Esophagus muscularis mucosa (tissue), 4 donors: ENCODE measurements at regions not wholly inside any gene's neighbourhood (a gene's known extent, or its start where the extent isn't known, plus 50 kb on each side); places are given as distances from the start of the nearest gene placed in this dataset.
"Not testable (repeated sequence)": the region's sequence is repeated elsewhere in the genome, so short reads cannot be mapped to it uniquely, and the experiment has no call there.

Source experiments
- DNase-seq: peaks from one replicate; pipeline ENCODE4 v3.0.0-alpha.2; 2017; ENCODE audit errors: extremely low spot score
- H3K27ac ChIP-seq, 4 donors: fragments of 200-600 bp; sonication (generic); replicated peaks in 1 of 4; 1 replicate in 3 of 4; 2 replicates in 1 of 4; pipeline ENCODE4 v1.5.1; 2016 to 2019; ENCODE audit warnings: mild to moderate bottlenecking in 1 of 4
- H3K27me3 ChIP-seq, 4 donors: fragments of 200-600 bp; sonication (generic); one replicate each; pipeline versions ENCODE4 v1.5.1 to v1.6.0; 2016 to 2019
- H3K36me3 ChIP-seq, 4 donors: fragments of 200-600 bp; sonication (generic); one replicate each; pipeline ENCODE4 v1.5.1; 2016 to 2019
- H3K4me1 ChIP-seq, 4 donors: fragments of 200-600 bp; sonication (generic); one replicate each; pipeline ENCODE4 v1.5.1; 2016 to 2019
- H3K4me3 ChIP-seq, 4 donors: fragments of 200-600 bp; sonication (generic); 1 replicate in 2 of 4; 2 replicates in 2 of 4; pipeline ENCODE4 v1.5.1; 2016 to 2019; ENCODE audit warnings: mild to moderate bottlenecking in 4 of 4, moderate library complexity in 1 of 4
- H3K9me3 ChIP-seq, 4 donors: fragments of 200-600 bp; sonication (generic); 1 replicate in 3 of 4; 2 replicates in 1 of 4; pipeline ENCODE4 v1.5.1; 2016 to 2019
- EP300 ChIP-seq: sonication (generic); formaldehyde crosslinking; IDR thresholded peaks from one replicate; pipeline ENCODE4 v1.6.1; 2017; ENCODE audit warnings: antibody characterized with exemption
- POLR2A ChIP-seq: fragments of 450-650 bp; IDR thresholded peaks from one replicate; pipeline ENCODE4 v1.6.1; 2017; ENCODE audit warnings: antibody characterized with exemption, moderate library complexity, mild to moderate bottlenecking, low read depth
- POLR2AphosphoS5 ChIP-seq, 2 donors: sonication (generic); formaldehyde crosslinking; IDR thresholded peaks; one replicate each; pipeline ENCODE4 v1.6.1; 2017; ENCODE audit warnings: antibody characterized with exemption in 2 of 2
- WGBS: methylation state at CpG from one replicate; pipeline ENCODE4 v1.1.5; 2018; 5-methylcytosine and 5-hydroxymethylcytosine counted together
- intact Hi-C: fragments of 100-400 bp; cut with DNase I; formaldehyde crosslinking; loops from one replicate; pipeline ENCODE4 v1.15.1; 2023
- TF ChIP-seq, protein P1 (sequence below), 3 experiments: fragments of 200-600 bp in 2 of 3; fragments of 450-650 bp in 1 of 3; sonication (generic) in 2 of 3; IDR thresholded peaks; one replicate each; pipeline ENCODE4 v1.5.1; 2017 to 2019; ENCODE audit warnings: antibody characterized with exemption in 3 of 3, mild to moderate bottlenecking in 2 of 3, moderate library complexity in 1 of 3

DNA sequence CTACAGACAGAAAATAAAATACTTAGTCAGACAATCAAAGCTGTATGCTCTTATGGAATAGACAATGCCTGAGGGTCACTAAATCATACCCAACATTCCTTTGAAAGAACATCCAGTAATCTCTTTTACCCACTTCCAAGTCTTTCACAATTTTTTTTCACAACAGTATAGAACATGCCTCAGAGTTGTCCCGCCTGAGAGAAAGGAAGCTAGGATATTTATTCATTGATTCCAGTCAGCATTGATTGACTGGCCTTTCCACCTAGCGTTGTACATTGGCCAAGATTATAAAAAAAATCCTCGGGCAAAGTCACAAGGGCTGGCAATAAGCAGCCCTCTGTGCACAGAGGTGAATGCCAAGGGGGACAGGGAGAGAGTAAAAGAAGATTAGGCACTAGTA, 318.1 kb upstream of the PIK3R1 start:
- no peaks in the 10 kb centered on the region for H3K36me3 ChIP-seq
- TF ChIP-seq, protein P1, sequence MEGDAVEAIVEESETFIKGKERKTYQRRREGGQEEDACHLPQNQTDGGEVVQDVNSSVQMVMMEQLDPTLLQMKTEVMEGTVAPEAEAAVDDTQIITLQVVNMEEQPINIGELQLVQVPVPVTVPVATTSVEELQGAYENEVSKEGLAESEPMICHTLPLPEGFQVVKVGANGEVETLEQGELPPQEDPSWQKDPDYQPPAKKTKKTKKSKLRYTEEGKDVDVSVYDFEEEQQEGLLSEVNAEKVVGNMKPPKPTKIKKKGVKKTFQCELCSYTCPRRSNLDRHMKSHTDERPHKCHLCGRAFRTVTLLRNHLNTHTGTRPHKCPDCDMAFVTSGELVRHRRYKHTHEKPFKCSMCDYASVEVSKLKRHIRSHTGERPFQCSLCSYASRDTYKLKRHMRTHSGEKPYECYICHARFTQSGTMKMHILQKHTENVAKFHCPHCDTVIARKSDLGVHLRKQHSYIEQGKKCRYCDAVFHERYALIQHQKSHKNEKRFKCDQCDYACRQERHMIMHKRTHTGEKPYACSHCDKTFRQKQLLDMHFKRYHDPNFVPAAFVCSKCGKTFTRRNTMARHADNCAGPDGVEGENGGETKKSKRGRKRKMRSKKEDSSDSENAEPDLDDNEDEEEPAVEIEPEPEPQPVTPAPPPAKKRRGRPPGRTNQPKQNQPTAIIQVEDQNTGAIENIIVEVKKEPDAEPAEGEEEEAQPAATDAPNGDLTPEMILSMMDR (IDR thresholded peaks at IDR 0.05): no peak
- no peak for TF ChIP-seq POLR2A
- no peak for TF ChIP-seq EP300
- no peak for TF ChIP-seq POLR2AphosphoS5 (IDR thresholded peaks at IDR 0.05)
- peaks cover 0 to 4% (median 0%) of the 10 kb centered on the region in 4 donors for H3K4me1 ChIP-seq
- no peak overlapping the region for H3K4me3 ChIP-seq
- intact Hi-C loops: no loop called here
- DNase-seq: no peak
- 88% methylated on average over 3 of the region's 3 CpGs for WGBS
- H3K27ac ChIP-seq: no peak overlapping the region
- H3K9me3 ChIP-seq: no peaks in the 10 kb centered on the region
- H3K27me3 ChIP-seq: no peaks in the 10 kb centered on the region

DNA sequence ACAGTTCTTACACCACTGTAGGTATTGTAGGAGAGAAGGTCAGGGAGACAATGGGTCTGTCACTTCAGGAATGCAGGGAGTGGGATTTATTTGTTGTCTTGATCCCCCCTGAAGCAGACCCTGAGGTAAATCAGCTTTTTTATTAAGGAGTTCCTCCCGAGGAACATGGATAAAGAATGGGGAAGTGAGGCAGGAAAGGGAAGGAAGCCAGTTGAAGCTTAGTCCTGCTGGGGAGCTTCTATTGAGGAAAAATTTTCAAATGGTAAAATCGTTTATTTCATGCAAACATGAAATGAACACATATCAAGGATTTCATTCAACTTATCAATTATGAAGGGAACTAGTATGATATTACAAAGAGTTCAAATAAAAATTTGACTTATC, 318.6 kb upstream of the PIK3R1 start:
- intact Hi-C loops: no loop called here
- H3K36me3 ChIP-seq: no peaks in the 10 kb centered on the region
- no peak for DNase-seq
- no peak overlapping the region for H3K4me3 ChIP-seq
- H3K27me3 ChIP-seq: no peaks in the 10 kb centered on the region
- no peak for TF ChIP-seq POLR2AphosphoS5 (IDR thresholded peaks at IDR 0.05)
- TF ChIP-seq EP300: no peak
- no peak for TF ChIP-seq POLR2A
- TF ChIP-seq, protein P1 (IDR thresholded peaks at IDR 0.05): no peak
- 60% methylated on average over 2 of the region's 2 CpGs for WGBS
- peaks cover 0 to under 1% (median 0%) of the 10 kb centered on the region in 4 donors for H3K4me1 ChIP-seq
- no peak overlapping the region for H3K27ac ChIP-seq
- H3K9me3 ChIP-seq: no peaks in the 10 kb centered on the region

DNA sequence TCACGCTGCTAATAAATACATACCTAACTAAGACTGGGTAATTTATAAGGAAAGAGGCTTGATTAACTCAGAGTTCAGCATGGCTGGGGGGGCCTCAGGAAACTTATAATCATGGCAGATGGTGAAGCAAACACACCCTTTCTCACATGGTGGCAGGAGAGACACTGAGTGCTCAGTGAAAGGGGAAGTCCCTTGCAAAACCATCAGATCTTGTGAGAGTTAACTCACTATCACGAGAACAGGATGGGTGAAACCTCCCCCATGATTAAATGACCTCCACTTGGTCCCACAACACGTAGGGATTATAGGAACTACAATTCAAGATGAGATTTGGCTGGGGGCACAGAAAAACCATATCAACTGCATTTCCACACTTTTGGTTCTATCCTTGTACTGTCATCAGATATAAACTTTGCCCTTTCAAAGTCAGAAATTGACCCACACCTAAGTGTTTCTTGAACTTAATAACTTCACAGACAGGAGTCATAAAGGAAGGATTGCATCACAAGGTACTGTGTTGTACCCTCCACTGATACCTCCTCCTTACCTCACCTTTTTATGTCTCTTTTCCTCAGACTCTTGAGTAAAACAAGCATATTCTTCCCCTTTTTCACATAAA, 319.1 kb upstream of the PIK3R1 start:
- H3K4me1 ChIP-seq: no peaks in the 10 kb centered on the region
- no peak for DNase-seq
- no peaks in the 10 kb centered on the region for H3K9me3 ChIP-seq
- no peak overlapping the region for H3K4me3 ChIP-seq
- no peaks in the 10 kb centered on the region for H3K36me3 ChIP-seq
- H3K27ac ChIP-seq: no peak overlapping the region
- 93% methylated on average over 3 of the region's 3 CpGs for WGBS
- TF ChIP-seq POLR2A (no peak), POLR2AphosphoS5 (IDR thresholded peaks at IDR 0.05) (no peak), EP300 (no peak)
- H3K27me3 ChIP-seq: no peaks in the 10 kb centered on the region
- intact Hi-C loops: no loop called here

DNA sequence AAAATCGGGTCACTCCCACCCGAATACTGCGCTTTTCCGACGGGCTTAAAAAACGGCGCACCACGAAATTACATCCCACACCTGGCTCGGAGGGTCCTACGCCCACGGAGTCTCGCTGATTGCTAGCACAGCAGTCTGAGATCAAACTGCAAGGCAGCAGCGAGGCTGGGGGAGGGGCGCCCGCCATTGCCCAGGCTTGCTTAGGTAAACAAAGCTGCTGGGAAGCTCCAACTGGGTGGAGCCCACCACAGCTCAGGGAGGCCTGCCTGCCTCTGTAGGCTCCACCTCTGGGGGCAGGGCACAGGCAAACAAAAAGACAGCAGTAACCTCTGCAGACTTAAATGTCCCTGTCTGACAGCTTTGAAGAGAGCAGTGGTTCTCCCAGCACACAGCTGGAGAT, 325.7 kb upstream of the PIK3R1 start:
- 95% methylated on average over 5 of the region's 15 CpGs for WGBS

DNA sequence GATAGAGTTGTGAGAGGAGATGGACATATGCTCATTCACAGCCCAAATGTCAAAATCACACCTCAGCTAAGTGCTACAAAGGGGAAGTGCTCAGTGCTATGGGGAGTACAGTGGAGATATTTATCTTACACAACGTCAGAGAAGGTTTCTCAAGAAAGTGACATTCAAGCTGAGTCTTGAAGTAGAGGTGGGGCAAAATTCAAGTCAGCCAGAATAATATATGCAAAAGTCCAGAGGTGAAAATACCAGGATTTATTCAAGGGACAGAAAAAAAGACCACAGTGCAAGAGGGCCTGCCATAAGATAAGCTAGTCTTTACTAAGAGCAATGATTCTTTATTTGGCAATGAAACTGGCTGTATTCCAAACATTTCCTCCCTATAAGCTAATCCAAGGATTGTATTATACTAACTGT, 327.8 kb upstream of the PIK3R1 start:
- DNase-seq: no peak
- Histone ChIP-seq H3K4me3 (no peak overlapping the region), H3K4me1 (no peaks in the 10 kb centered on the region), H3K9me3 (no peaks in the 10 kb centered on the region), H3K36me3 (no peaks in the 10 kb centered on the region), H3K27me3 (no peaks in the 10 kb centered on the region), H3K27ac (no peak overlapping the region)
- intact Hi-C loops: no loop called here
- TF ChIP-seq POLR2AphosphoS5 (IDR thresholded peaks at IDR 0.05): no peak
- 78% methylated on average over 1 of the region's 1 CpG for WGBS

More for the DNA sequence above, 325.7 kb upstream of the PIK3R1 start:
- H3K36me3 ChIP-seq, DNase-seq, intact Hi-C loops, H3K27me3 ChIP-seq, H3K4me3 ChIP-seq, H3K27ac ChIP-seq, H3K4me1 ChIP-seq, H3K9me3 ChIP-seq: not testable (repeated sequence)

DNA sequence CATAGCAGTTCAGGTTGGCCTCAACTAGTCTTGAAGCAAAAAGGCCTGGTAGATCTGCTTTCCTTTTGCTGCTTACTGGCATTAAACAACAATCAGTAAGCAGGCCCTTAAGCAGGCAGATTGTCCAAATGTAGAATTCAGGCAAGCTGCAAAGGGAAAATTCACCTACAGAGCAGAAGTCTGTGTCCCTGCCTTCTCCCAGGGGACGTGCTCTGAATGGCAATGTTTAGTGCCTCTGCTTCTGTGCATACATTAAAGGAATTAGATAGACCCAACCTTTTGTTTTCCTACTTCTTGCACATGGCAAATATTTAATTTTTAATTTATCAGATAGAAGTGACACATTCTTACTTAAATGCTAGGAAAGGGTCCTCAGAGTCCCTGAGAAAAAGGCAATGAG, 328.8 kb upstream of the PIK3R1 start:
- H3K9me3 ChIP-seq: no peaks in the 10 kb centered on the region
- no peak for TF ChIP-seq POLR2AphosphoS5 (IDR thresholded peaks at IDR 0.05)
- TF ChIP-seq, protein P1 (IDR thresholded peaks at IDR 0.05): no peak
- no peak for TF ChIP-seq EP300
- TF ChIP-seq POLR2A: no peak
- no peaks in the 10 kb centered on the region for H3K4me1 ChIP-seq
- WGBS: 100% methylated on average over 1 of the region's 1 CpG
- H3K27ac ChIP-seq: no peak overlapping the region
- no peaks in the 10 kb centered on the region for H3K27me3 ChIP-seq
- no peak for DNase-seq
- no peaks in the 10 kb centered on the region for H3K36me3 ChIP-seq
- intact Hi-C loops: no loop called here
- no peak overlapping the region for H3K4me3 ChIP-seq
